ENCODE measurements at regions not wholly inside any gene's neighbourhood (a gene's known extent, or its start where the extent isn't known, plus 50 kb on each side); places are given as distances from the start of the nearest gene placed in this dataset.

DNA sequence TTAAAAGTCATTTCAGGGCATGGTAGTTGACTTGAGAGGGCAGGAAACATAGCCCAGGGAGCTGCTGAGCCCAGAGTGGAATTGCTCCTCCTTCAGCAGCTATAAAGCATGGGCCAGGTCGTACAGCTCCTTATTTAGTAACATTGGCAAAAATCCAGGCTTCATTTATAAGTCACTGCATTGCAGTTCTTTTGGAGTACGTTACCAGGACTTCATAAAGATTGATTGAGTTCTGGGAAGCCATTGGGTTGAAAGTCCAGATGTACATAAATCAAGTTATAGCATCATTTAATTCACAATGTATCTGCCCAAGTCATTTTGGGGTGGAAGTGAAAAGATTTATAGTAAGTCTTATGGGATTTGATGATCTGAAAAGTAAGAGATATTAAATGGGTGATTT lies 53.0 kb upstream of the ANKEF1 start:
- DNase-seq, result no peak

DNA sequence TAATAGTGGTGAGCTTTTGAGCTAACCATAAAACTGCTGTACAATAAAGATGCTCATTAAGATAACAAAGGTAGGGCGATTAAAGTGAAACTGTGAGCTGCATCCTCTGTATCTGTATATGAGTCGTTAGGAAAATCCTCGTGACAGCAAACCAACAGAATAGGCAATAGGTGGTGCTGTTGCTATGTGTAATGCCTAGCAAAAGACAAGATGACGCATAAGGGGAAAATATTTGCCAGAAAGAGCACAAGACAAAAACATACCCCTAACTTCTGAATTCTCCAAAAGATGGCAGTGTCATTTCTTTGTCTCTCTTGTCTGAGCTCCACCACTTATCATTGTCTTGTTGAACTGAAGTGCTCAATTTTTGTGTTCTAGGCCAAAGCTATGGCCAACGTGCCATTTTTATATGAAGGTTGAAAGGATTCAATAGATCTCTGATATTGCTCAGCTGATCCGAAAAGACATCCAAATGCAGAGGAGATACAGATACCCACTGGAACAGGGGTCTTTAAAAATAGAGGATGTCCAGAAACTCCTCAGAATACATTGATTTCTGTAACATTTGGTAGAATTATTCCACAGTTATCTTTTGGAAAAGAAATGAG lies 56.3 kb upstream of the ANKEF1 start:
- DNase-seq, result peak in 1 of 2 experiments; percentile 43

DNA sequence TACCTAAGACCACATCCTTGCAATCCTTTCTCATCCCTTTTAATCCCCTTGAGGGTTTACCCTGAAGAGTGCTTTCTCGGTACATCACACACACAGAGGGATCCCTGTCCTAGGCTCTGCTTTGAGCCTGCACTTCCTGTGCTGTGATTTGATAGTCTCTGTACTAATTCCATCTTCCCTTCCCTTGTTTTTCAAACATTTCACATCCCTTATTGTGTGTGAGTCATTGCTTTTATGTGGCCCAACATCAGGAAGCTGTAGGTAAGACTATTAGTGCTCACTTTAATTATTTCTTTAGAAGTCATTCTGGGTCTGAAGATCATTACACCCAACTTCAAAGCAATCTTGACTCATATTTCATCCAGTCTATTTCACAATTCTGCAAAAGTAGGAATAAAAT lies 57.2 kb upstream of the ANKEF1 start:
- no peak for DNase-seq

DNA sequence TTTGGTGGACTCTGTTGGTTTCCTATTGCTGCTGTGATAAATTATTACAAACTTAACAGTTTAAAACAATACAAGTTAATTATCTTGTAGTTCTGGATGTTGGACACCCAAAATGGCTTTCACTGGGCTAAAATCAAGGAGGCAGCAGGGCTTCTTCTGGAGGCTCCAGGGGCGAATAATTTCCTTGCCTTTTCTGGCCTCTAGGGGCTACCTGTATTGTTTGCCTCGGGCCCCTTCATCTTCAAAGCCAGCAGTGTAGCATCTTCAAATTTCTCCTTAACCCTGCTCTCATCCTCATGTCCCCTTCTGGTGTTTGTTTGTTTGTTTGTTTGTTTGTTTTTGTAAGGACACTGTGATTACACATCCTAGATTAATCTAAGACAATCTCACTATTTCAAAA lies 60.5 kb upstream of the ANKEF1 start:
- DNase-seq, result no peak

DNA sequence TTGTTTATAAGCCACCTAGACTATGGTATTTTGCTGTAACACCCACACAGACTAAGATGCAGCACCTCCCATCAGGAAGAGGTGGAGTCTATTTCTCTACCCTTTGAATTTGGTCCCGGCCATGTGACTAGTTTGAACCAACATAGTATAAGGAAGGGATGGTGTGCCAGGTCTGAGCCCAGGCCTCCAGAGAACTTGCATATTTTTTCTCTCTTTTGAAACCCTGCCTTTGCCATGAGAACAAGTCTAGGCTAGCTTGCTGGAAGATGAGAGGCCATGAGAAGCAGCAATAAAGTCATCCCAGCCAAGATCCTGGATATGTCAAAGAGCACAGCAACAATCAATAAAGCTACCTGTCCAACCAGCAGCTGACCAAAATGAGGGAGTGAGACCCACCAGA lies 63.0 kb upstream of the ANKEF1 start:
- DNase-seq, result no peak

DNA sequence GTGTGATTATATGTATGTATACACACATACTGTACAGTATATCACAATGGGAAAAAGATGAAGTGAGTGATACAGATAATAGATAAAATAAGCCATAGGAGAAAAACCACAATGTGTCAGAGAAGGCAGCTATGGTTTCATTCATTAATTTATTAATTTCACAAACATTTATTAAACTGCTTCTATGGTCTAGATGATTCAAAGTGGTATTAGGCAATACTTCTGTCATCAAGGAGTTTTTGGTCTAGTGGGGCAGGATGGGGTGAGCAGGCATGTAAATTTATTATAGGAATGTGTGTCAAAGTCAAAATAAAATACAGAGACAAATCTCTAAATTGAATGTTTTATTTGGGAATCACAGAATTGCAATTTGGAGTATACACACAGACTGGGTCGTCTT lies 65.2 kb upstream of the ANKEF1 start:
- no peak for DNase-seq

DNA sequence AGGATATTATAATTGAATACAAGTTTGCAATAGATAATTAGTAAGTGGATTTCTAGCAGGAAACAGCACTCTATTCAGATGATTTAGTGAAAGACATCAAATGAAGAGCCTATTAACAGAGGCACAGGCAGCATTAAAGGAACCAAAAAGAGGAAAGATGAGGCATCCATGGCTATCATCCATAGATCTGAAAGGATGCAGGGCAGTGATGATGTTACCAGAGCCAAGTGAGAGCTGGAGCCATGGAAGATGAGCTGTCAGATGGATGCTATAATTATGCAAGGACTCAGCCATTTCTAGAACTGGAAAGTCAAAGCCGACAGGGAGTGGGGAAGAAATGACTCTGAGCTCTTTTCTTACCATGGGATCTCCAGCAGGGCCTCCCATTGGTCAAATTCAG lies 66.8 kb upstream of the ANKEF1 start:
- no peak for DNase-seq

DNA sequence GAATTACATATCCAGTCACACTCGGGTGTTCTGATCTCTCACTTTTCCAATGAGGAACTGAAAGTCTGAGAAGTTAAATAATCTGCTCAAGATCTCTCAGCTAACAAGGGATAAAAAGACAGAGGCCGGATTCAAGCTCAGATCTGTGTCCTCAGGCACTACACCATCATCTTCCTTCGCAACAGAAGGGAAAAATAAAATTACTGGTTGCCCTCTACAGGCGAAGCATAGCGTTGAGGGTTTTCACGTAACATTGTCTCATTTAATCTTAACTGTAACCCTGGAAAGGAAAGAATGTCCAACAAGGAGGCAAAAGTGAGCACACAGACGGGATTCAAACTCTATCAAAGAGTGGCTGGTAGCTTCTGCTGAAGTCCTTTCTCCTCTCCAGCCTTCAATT lies 67.8 kb upstream of the ANKEF1 start:
- no peak for DNase-seq

DNA sequence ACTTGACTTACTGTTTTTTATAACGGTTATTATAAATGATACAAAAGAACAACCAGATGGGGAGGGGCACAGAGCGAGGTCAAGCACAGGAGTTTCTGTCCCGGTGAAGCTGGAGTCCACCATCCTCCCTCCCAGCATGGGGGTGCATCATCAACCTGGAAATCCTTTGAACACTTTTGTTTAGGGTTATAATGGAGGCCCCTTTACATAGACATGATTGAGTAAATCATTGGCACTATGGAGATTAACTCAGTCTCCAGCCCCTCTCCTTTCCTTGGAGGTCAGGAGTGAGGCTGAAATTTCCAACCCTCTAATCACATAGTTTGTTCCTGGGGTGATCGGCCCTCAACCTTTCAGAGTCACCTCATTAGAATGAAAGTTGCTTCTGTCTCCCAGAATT lies 71.8 kb upstream of the ANKEF1 start:
- no peak for DNase-seq

DNA sequence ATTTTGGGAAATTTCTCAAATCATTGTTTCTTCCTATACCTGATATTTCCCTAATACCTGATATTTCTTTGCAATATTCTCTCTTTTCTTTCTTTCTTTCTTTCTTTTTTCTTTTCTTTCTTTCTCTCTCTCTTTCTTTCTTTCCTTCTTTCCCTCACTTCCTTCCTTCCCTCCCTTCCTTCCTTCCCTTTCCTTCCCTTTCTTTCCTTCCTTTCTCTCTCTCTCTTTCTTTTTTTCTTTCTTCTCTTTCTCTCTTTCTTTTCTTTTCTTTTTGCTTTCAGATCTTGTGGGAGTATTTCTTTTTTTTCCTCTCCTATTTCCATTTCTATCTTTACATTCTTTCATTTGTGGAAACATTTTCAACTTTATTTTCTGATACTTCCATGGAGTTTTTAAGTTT lies 76.1 kb upstream of the ANKEF1 start:
- DNase-seq, result no peak

DNA sequence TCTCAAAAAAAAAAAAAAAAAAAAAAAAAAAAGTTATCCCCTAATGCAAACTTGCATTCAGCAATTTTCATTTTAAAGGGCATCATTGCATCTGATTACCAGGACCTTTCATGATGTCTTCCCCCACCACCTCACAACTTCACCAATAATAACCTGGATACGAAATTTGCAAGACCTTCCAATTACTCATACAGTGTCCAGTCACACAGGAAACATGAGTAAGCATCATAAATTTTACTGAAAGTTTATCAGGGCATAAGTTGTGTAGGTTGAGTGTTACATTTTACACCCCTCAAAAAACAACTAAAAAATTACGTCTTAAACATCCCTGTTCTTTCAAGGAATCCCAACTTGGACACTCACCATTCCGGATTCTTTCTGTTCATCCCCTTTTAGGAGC lies 79.1 kb upstream of the ANKEF1 start:
- DNase-seq, result no peak

DNA sequence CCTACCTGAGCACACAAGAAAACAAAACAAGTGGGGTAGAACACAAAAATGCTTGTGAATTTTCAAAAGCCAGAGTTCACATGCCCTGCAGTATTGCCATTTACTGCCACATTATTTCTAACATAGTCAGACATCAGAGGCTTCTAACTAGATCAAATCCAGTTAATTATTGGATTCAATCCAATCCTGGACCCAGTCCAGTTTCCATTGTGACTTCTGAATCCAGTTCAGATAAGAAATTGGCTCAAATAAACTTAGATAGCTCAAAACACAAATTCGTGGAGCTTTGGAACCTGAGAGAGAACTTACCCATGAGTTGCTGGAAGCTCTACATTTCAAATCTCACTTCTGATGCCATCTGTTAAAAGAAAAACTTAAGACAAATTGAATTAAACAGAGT lies 85.2 kb upstream of the ANKEF1 start:
- no peak for DNase-seq

DNA sequence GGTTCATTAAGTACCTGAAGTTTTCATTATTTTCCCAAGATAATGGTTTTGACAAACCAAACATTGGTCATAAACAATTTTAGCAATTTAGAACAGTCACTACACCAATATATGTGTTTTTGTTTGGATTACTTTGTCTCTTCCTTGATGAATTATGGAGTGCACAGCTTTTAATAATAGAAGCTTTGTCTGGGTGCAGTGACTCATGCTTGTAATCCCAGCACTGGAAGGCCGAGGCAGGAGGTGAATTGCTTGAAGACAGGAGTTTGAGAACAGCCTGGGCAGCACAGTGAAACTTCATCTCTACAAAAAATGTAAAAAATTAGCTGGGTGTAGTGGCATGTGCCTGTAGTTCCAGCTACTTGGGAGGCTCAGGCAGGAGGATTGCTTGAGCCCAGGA lies 89.4 kb upstream of the ANKEF1 start:
- no peak for DNase-seq

DNA sequence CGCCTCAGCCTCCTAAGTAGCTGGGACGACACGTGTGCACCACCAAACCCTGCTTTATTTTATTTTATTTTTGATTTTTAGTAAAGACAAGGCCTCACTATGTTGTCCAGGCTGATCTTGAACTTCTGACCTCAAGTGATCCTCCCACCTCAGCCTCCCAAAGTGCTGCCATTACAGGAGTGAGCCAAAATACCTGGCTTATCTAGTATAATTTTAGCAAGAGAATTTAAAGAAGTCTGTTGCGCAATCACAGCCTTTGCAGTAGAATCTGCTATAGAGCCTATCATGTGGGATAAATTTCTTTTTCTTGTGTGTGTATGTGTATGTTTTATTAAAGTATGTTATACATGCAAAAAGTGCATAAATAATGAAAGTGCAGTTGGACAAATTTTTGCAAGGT lies 92.1 kb upstream of the ANKEF1 start:
- no peak for DNase-seq

DNA sequence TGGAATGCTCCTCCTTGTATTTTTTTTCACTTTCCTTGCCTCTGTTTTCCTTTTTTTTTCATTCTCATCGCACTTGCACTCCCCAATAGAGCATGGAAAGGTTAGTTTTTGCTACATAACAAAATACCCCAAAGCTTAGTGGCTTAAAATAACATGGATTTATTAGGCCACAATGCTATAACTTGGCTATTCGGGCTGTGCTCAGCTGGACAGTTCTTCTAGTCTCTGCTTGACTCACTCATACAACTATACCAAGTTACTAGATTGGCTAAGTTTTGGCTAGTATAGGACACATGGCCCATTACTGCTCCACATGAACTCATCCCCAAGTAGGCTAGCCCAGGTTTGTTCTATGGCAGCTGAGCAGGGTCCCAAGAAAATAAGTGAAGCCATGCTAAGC lies 94.5 kb upstream of the ANKEF1 start:
- no peak for DNase-seq

DNA sequence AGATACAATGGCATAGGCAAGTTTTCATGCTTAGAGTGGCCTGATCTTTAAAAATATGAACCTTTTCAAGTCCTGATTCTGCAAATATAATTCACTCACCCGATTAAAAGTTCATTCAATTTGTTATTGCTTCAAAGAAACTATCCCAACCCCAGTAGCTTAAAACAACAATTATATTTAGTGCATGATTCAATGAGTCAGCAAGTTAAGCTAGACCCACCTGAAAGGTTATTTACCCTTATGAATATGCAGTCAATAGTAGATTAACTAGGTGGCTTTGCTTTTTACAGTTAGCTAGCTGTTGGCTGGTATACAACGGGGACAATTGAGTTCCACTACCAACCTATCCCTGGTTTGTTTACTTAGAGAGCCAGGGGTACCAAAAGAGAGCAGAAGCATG lies 95.6 kb upstream of the ANKEF1 start:
- DNase-seq, result no peak

DNA sequence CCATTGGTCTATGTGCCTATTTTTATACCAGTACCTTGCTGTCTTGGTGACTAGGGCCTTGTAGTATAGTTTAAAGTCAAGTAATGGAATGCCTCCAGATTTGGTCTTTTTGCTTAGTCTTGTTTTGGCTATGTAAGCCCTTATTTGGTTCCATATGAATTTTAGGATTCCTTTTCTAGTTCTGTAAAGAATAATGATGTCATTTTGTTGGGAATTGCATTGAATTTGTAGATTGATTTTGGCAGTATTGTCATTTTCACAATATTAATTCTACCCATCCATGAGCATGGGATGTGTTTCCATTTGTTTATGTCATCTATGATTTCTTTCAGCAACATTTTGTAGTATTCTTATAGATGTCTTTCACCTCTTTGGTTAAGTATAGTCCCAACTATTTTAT lies 96.4 kb upstream of the PAK5 start:
- DNase-seq, result no peak

DNA sequence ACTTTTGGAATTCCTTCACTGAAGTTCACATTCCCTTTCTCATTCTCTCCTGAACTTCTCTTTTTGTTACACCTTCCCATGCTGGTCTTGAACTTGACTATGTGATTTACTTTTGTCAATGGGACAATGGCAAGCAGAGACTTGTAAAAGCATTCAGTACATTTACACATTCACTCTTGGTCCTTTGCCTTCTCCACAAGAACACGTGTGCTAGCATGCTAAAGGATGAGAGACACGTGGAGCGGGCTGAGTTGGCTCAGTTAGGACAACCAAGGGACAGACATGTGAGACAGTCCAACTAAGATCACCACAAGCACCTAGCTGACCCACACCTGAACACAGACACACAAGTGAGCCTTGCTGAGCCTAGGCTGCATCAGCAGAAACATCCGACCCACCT lies 91.3 kb upstream of the PAK5 start:
- DNase-seq, result no peak

DNA sequence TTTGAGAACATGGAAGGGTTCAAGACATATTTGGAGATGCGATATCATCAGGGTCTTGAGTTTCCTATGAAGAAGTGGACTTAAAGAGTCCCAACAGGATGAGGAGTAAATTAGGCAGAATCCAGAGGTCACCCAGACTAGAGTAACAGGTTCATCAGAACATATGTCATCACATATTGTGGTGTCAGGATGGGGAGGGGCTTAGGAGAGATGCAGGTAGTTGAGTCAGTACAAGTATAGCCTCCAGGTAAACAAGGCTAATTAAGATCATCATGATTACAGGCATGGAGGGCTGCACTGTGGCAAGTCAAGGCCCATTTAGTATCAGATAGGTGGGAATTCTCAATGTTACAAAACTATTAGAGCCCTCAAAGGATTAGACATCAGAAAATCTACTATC lies 90.1 kb upstream of the PAK5 start:
- no peak for DNase-seq

DNA sequence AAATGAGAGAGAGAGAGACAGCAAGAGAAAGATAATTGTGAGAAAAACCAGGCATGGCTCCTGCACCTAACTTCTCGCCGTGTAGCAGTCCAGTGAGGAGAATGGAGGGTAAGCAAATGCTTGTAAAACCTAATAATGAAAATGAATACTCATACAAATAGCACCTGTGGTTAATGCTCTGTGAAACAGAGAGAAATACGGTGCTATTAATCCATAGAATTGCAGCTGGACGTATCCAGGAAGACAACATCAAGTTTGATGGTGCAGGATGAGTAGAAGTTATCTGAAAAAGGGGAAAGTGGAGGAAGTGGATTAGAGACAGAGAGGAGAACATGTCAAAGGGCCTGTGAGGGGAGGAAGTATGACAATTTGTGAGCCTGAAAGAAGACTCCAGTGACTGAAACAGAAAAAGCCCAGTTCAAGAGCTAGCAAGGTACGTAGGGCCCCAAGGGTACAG lies 89.4 kb upstream of the PAK5 start:
- DNase-seq, result no peak

DNA sequence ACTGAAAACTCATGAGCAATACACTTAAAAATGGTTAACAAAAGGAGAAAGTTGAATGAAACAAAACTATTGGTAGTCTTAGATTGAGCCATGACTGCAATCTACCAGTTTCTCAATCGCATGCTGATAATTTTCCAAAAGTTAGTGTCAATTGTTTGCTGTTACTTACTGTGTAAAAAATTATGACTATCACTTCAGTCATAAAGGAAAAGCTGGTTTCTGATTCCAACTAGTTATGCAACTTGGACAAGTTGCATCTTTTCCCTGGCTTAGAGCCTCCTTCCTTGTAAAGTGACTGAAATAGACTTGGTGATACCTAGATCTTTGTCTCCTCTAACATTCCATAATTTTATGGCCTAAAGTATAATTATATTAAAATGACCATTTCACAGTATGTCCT lies 88.3 kb upstream of the PAK5 start:
- DNase-seq, result no peak

DNA sequence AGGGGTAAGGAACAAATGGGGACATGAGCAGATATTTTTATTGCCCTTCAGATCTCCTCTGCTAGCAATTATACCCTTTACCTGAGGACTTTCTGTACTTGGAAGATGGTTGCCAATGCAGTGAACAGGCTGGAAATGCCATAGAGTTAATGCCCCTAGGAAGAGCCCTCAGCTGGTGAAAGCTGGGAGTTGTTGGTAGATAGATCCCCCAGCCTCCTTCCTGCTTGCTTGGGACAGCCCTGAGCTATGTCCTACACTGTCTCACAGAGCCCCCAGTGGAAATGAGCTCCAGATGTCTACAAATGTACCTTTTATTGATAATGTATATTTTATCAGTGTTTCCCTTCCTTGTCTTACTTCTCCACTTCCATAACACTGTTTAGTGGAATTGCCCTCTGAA lies 87.6 kb upstream of the PAK5 start:
- no peak for DNase-seq

DNA sequence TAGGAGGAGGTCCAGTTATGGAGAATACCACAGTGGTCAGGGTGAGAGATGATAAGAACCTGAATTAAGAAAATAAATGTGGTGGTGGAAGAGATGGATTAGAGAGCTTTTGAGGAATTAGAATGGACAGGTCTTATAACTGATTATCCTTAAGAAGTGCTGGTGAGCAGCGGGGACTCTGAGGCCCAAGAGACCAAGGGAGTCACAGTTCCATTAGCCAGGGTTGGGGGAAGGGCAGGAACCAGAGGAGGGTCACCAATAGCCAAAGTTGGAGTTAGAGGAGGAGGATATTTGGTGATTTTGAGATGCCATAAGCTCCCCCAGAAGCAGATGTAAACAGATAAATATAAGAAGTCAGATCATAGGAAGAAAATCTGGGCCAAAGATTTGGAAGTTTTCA lies 87.1 kb upstream of the PAK5 start:
- no peak for DNase-seq

DNA sequence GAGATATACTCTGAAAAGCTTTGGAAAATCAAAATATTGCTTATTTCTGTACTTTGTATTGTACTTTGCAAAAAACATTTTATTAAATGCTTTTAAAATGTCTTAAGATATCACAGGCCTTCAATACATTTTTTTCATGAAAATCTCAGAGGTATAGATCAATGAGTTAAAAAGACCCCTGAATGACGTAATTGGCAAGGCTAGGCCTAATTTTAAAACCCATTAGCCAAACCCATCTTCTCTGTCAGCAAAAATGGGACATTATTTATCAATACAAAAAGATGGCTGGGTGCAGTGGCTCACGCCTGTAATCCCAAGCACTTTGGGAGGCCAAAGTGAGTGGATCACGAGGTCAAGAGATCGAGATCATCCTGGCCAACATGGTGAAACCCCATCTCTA lies 84.8 kb upstream of the PAK5 start:
- DNase-seq, result no peak

DNA sequence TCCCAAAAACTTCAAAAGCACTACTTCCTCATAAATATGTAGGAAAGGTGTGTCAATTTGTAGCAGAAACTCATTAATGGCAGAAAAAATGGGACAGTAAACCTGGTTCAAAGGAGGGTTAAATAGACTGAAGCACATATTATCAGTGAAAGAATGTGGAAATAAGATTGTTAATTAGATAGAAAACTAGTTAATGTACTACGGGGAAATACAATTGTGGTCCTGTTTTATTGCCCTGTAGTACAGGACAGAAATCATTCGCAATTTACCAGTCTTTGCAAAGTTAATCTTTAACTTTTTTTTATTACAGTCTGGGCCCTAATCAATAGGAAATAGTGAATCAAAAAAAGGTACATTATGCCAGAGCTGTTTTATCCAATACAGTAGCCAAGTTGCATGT lies 82.0 kb upstream of the PAK5 start:
- DNase-seq, result no peak
